HG03139 (cell line): ENCODE measurements at regions not wholly inside any gene's neighbourhood (a gene's known extent, or its start where the extent isn't known, plus 50 kb on each side); places are given as distances from the start of the nearest gene placed in this dataset.
"Not testable (repeated sequence)": the region's sequence is repeated elsewhere in the genome, so short reads cannot be mapped to it uniquely, and the experiment has no call there.

Experiments used
- ATAC-seq: cut with Tn5 transposase; IDR thresholded peaks from one replicate; pipeline ENCODE4 v1.9.1; 2021; ENCODE audit not compliant: unreplicated experiment

GRCh38 chr5:19125956-19126713 lies 861.9 kb downstream of the CDH18 start:
- no peak for ATAC-seq

DNA sequence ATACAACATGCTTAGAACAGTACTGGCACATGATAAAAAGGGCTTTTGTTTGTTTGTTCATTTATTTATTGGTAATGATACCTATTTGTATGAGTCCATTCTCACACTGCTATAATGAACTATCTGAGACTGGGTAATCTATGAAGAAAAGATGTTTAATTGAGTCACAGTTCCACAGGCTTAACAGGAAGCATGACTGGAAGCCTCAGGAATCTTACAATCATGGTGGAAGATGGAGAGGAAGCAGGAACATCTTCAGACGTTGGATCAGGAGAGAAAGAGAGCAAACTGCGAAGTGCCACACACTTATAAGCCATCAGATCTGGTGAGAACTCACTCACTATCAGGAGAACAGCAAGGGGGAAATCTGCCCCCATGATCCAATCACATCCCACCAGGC lies 847.7 kb downstream of the CDH18 start:
- ATAC-seq, result no peak

DNA sequence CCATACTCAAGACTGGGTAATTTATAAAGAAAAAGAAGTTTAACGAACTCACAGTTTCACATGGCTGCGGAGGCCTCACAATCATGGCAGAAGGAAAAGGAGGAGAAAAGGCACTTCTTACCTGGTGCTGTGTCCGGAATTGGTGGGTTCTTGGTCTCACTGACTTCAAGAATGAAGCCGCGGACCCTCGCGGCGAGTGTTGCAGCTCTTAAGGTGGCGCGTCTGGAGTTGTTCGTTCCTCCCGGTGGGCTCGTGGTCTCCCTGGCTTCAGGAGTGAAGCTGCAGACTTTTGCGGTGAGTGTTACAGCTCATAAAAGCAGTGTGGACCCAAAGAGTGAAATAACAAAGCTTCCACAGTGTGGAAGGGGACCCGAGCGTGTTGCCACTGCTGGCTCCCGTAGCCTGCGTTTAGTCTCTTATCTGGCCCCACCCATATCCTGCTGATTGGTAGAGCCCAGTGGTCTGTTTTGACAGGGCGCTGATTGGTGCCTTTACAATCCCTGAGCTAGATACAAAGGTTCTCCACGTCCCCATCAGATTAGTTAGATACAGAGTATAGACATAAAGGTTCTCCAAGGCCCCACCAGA lies 846.0 kb downstream of the CDH18 start:
- ATAC-seq, result not testable (repeated sequence)

DNA sequence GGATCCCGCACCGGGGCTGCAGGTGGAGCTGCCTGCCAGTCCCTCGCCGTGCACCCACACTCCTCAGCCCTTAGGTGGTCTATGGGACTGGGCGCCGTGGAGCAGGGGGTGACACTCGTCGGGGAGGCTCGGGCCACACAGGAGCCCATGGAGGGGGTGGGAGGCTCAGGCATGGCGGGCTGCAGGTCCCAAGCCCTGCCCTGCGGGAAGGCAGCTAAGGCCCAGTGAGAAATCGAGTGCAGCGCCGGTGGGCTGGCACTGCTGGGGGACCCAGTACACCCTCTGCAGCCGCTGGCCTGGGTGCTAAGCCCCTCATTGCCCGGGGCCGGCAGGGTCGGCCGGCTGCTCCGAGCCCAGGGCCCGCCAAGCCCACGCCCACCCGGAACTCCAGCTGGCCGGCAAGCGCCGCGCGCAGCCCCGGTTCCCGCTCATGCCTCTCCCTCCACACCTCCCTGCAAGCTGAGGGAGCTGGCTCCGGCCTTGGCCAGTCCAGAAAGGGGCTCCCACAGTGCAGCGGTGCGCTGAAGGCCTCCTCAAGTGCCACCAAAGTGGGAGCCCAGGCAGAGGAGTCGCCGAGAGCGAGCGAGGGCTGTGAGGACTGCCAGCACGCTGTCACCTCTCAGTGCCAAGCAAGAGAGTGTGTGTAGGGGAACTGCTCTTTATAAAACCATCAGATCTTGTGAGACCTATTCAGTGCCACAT lies 845.1 kb downstream of the CDH18 start:
- not testable (repeated sequence) for ATAC-seq

GRCh38 chr5:19143935-19144334 lies 844.1 kb downstream of the CDH18 start:
- no peak for ATAC-seq

DNA sequence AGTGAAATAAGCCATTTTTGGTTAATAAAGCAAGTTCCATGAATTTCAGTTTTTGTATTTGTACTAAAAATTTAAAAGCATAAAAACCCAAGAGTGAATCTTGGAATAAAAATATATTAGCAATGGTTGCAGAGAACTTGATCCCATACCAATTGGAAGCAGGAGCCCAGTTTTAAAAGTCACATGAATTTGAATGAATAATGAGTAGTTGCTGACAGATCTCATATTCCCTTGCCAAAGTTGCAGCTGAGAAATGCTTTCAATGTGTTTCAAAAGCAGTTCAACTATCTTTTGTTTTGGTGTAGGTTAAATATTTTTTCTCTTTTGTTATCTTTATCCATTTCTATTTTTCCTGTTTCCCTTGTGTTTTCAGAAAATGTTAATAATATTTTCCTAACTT lies 818.6 kb downstream of the CDH18 start:
- ATAC-seq, result no peak

- ATAC-seq, result no peak
These were observed 815.0 kb downstream of the CDH18 start for GRCh38 chr5:19172926-19173470.

- no peak for ATAC-seq
These were observed 812.0 kb downstream of the CDH18 start for GRCh38 chr5:19175776-19176570.

DNA sequence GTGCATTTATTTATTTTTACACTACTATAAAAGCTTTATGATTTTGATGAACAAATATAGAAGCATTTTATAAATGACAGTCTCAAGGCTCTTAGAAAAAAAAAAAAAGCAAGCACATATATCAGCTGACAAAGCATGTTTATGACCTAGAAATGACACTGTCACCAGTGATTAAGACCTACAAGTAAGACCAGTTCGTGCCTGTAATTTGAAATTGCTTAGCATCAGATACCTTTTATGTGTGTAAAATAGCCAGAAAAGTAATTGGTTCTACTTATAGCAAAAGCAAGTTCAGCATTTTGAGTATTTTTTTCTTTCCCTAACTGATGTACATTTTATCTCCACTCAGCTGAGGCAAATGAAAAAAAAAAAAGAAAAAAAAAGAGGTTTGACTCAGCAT lies 808.4 kb downstream of the CDH18 start:
- no peak for ATAC-seq

GRCh38 chr5:19189176-19189575 lies 798.8 kb downstream of the CDH18 start:
- no peak for ATAC-seq

GRCh38 chr5:19193631-19194030 lies 794.4 kb downstream of the CDH18 start:
- ATAC-seq, result no peak

GRCh38 chr5:19196631-19197030 lies 791.4 kb downstream of the CDH18 start:
- ATAC-seq, result no peak

- no peak for ATAC-seq
These were observed 787.7 kb downstream of the CDH18 start for GRCh38 chr5:19200251-19200650.

DNA sequence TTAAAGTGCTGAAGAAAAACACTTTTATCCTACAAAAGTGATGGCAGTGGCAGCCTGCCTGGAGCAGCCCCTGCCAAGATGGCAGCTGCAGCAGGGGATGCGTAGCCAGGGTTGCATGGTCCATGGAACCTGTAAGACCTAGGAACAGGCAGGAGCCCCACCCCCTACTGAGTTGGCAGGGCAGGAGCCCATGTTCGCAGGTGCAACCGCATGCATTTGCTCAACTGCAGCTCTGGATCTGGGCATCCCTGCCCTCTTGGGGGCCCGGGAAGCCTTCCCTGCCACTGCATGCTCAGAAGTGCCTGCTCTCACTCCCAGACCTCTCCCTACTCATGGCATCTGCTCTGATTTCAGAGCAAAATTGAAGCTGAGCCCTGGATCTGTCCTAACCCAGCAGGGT lies 779.6 kb downstream of the CDH18 start:
- ATAC-seq, result no peak

- no peak for ATAC-seq
These were observed 777.1 kb downstream of the CDH18 start for GRCh38 chr5:19210886-19211285.

DNA sequence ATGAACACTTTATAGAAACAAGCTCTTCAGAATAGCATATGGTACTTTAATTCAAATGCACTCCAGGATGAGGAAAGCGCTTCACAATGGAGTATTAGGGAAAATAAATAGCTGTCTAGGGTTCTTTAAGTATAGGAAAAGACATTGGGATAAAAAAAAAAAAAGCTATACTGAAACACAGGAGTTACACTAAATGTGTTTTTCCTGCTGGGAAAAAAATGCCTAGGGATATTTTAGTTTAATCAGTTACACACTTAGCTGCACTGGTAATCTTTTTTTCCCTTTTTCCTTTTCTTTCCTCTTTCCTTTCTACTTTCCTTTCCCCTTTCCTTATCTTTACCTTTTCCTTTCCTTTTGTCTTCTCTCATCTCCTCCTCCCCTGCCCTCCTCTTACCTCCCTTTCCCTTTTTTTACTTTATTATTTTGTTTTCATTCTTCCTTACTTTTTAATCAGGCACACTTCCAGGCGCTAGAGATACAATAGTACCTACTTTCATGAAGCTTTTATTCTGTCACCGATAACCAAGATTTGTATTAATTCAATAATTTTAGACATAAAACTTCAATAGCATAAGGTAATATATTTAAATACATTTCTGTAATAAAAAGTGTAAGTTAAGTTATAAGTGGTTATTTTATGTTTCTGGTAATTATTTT lies 758.7 kb downstream of the CDH18 start:
- ATAC-seq, result no peak

DNA sequence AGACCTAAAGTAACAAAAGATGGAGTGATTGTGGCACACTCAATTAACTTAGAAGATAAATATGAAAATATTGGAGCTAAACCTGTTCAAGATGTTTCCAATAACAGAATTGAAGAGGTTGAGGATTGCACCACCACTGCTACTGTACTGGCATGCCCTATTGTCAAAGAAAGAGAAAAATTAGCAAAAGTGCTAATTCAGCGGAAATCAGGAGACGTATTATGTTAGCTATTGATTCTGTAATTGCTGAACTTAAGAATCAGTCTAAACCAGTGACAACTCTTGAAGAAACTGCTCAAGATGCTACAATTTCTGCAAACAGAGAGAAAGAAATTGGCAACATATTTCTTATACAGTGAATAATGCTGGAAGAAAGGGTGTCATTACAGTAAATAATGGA lies 754.4 kb downstream of the CDH18 start:
- no peak for ATAC-seq

- no peak for ATAC-seq
These were observed 752.9 kb downstream of the CDH18 start for GRCh38 chr5:19235101-19235584.

DNA sequence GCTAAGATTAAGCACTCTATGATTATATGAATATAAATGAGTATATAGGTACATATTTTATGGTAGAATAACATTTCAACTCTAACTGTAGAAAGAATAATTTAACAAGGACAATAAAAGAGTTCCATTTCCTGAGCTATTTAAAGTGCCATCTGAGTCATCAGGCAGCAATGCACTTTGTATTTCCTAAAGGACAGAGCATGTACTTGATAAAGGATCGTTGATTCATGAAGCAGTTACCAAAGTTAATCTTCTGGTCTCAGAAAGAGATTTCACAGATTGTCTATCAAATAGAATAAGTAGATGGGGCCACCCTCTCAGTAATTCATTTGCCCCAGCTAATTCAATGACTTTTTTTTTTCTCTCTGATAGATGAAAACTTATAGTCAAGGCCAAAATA lies 747.8 kb downstream of the CDH18 start:
- no peak for ATAC-seq

DNA sequence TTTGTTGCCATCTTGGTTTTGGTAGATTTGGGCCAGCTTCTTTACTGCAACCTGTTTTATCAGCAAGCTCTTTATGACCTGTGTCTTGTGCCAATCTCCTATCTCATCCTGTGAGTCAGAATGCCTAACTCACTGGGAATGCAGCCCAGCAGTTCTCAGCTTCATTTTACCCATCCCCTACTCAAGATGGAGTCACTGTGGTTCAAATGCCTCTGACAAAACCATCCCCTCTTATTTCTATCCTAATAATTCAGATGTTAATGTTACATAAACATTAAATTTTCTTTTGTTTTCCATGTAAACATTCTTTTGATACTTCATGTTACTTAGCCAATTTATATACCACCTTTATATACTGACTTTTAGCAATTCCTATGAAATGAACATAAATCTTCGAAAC lies 746.3 kb downstream of the CDH18 start:
- no peak for ATAC-seq
